H1 (cell line): ENCODE measurements at regions not wholly inside any gene's neighbourhood (a gene's known extent, or its start where the extent isn't known, plus 50 kb on each side); places are given as distances from the start of the nearest gene placed in this dataset.

Experiments used
- CTCF ChIA-PET: fragments of 300-600 bp; sonication (Branson Sonifier 250); formaldehyde crosslinking; loops from one replicate; lab custom pipeline; 2021; ENCODE audit not compliant: partially characterized antibody; lab: Charles Lee
- POLR2A ChIA-PET: fragments of 300-600 bp; sonication (Branson Sonifier 250); formaldehyde crosslinking; loops from one replicate; lab custom pipeline; 2021; ENCODE audit warnings: inconsistent platforms; ENCODE audit not compliant: partially characterized antibody; lab: Charles Lee
- DNase-seq, 2 experiments: peaks; one replicate each; pipeline versions ENCODE4 v3.0.0 to v3.0.0-alpha.2; 2010 to 2022; ENCODE audit warnings: low spot score in 2 of 2, low read depth in 1 of 2, mixed read lengths in 1 of 2
- FAIRE-seq: peaks from 2 replicates; lab custom pipeline; 2011; peaks lifted over from hg19 to GRCh38; lab: Jason Lieb, UNC
- H2AFZ ChIP-seq: 2 replicates; pipeline ENCODE4 v1.8.1; 2012; ENCODE audit warnings: low read length, inconsistent platforms
- H2AK5ac ChIP-seq: 2 replicates; pipeline ENCODE4 v1.6.1; 2013; ENCODE audit warnings: low read depth, low read length
- H2BK120ac ChIP-seq: replicated peaks from 2 replicates; pipeline ENCODE3; 2013; ENCODE audit warnings: low read depth, low read length, inconsistent platforms
- H2BK12ac ChIP-seq: 2 replicates; pipeline ENCODE4 v1.6.1; 2013; ENCODE audit warnings: low read depth, low read length
- H2BK15ac ChIP-seq: 2 replicates; pipeline ENCODE4 v1.6.1; 2013; ENCODE audit warnings: low read length
- H2BK20ac ChIP-seq: 2 replicates; pipeline ENCODE4 v1.6.1; 2013; ENCODE audit warnings: low read length
- H2BK5ac ChIP-seq: 2 replicates; pipeline ENCODE4 v1.6.1; 2013; ENCODE audit warnings: low read depth, low read length
- H3K14ac ChIP-seq: 2 replicates; pipeline ENCODE4 v1.6.1; 2013; ENCODE audit warnings: inconsistent platforms; ENCODE audit not compliant: insufficient read length
- H3K18ac ChIP-seq: 2 replicates; pipeline ENCODE4 v1.6.1; 2013; ENCODE audit warnings: low read length; ENCODE audit errors: extremely low read depth
- H3K23ac ChIP-seq: 2 replicates; pipeline ENCODE4 v1.6.1; 2013; ENCODE audit warnings: inconsistent platforms; ENCODE audit not compliant: insufficient read length
- H3K23me2 ChIP-seq: 2 replicates; pipeline ENCODE4 v1.6.1; 2013; ENCODE audit warnings: low read depth, low read length
- H3K27ac ChIP-seq: 2 replicates; pipeline ENCODE4 v1.6.1; 2011; ENCODE audit warnings: low read depth, low read length, inconsistent platforms
- H3K27me3 ChIP-seq, 4 experiments: replicated peaks in 1 of 4; 1 replicate in 1 of 4; 2 replicates in 3 of 4; pipeline versions ENCODE4 v1.6.1 to v1.8.1; 2011 to 2013; ENCODE audit warnings: low read length in 3 of 4, mild to moderate bottlenecking in 3 of 4, inconsistent platforms in 2 of 4, mixed read lengths in 2 of 4, moderate library complexity in 1 of 4; ENCODE audit not compliant: control insufficient read depth in 3 of 4, insufficient read depth in 3 of 4; ENCODE audit errors: extremely low read depth in 1 of 4
- H3K36me3 ChIP-seq, 4 experiments: 2 replicates each; pipeline versions ENCODE4 v1.6.1 to v1.8.1; 2011 to 2013; ENCODE audit warnings: mild to moderate bottlenecking in 4 of 4, low read length in 3 of 4, moderate library complexity in 2 of 4, control low read depth in 1 of 4, inconsistent platforms in 1 of 4; ENCODE audit not compliant: insufficient read depth in 4 of 4, control insufficient read depth in 2 of 4
- H3K4ac ChIP-seq: replicated peaks from 2 replicates; pipeline ENCODE3; 2013; ENCODE audit warnings: low read length, low read depth, mixed read lengths, inconsistent platforms; ENCODE audit not compliant: insufficient read length
- H3K4me1 ChIP-seq, 4 experiments: replicated peaks in 1 of 4; 1 replicate in 1 of 4; 2 replicates in 3 of 4; pipeline versions ENCODE4 v1.6.1 to v1.8.1; 2011 to 2013; ENCODE audit warnings: low read length in 3 of 4, inconsistent platforms in 2 of 4, mixed read lengths in 1 of 4; ENCODE audit not compliant: insufficient read depth in 4 of 4, control insufficient read depth in 3 of 4
- H3K4me2 ChIP-seq, 2 experiments: 2 replicates each; pipeline versions ENCODE4 v1.6.1 to v1.8.1; 2011 to 2013; ENCODE audit warnings: low read depth in 2 of 2, low read length in 2 of 2, control low read depth in 1 of 2, inconsistent platforms in 1 of 2, mild to moderate bottlenecking in 1 of 2; ENCODE audit not compliant: insufficient read depth in 1 of 2
- H3K4me3 ChIP-seq, 4 experiments: fragments of 200-600, 300-600 bp in 1 of 4; sonication (generic), shearing (Covaris generic), sonication (Bioruptor Twin) in 1 of 4; 2 replicates each; pipeline versions ENCODE4 v1.5.1 to v1.8.1; 2011 to 2016; ENCODE audit warnings: low read length in 4 of 4, low read depth in 3 of 4, control low read depth in 2 of 4, inconsistent platforms in 2 of 4, mild to moderate bottlenecking in 2 of 4, mixed read lengths in 1 of 4, moderate library complexity in 1 of 4; ENCODE audit not compliant: insufficient read depth in 2 of 4; ENCODE audit errors: extremely low read depth in 1 of 4
- H3K56ac ChIP-seq: replicated peaks from 2 replicates; pipeline ENCODE3; 2013; ENCODE audit warnings: low read depth, mild to moderate bottlenecking, mixed read lengths, low read length, inconsistent platforms; ENCODE audit not compliant: insufficient read length
- H3K79me1 ChIP-seq: 2 replicates; pipeline ENCODE4 v1.6.1; 2013; ENCODE audit warnings: low read depth, low read length, control low read depth
- H3K79me2 ChIP-seq, 2 experiments: 2 replicates each; pipeline versions ENCODE4 v1.6.1 to v1.8.1; 2012 to 2013; ENCODE audit warnings: low read length in 2 of 2, mild to moderate bottlenecking in 2 of 2, inconsistent platforms in 1 of 2; ENCODE audit not compliant: insufficient read depth in 2 of 2, control insufficient read depth in 1 of 2
- H3K9ac ChIP-seq, 4 experiments: replicated peaks in 1 of 4; 1 replicate in 1 of 4; 2 replicates in 3 of 4; pipeline versions ENCODE4 v1.6.1 to v1.8.1; 2011 to 2013; ENCODE audit warnings: low read depth in 3 of 4, low read length in 3 of 4, control low read depth in 2 of 4, mild to moderate bottlenecking in 2 of 4, moderate library complexity in 2 of 4, inconsistent platforms in 1 of 4; ENCODE audit errors: extremely low read depth in 1 of 4
- H3K9me3 ChIP-seq, 2 experiments: 2 replicates each; pipeline versions ENCODE4 v1.6.1 to v1.8.1; 2012 to 2013; ENCODE audit warnings: mild to moderate bottlenecking in 2 of 2, moderate library complexity in 2 of 2, control low read depth in 1 of 2, inconsistent platforms in 1 of 2, low read depth in 1 of 2, low read length in 1 of 2, mixed read lengths in 1 of 2; ENCODE audit not compliant: insufficient read depth in 2 of 2
- H4K20me1 ChIP-seq, 2 experiments: replicated peaks in 1 of 2; 2 replicates each; pipeline versions ENCODE3 to v1.8.1; 2011 to 2013; ENCODE audit warnings: inconsistent platforms in 2 of 2, low read length in 2 of 2, mild to moderate bottlenecking in 1 of 2; ENCODE audit not compliant: insufficient read depth in 2 of 2, control insufficient read depth in 1 of 2
- H4K5ac ChIP-seq: 2 replicates; pipeline ENCODE4 v1.6.1; 2013; ENCODE audit warnings: low read length, low read depth, mixed read lengths, inconsistent platforms; ENCODE audit not compliant: insufficient read length
- H4K8ac ChIP-seq: 2 replicates; pipeline ENCODE4 v1.8.0; 2013; ENCODE audit warnings: mild to moderate bottlenecking, moderate library complexity, low read length, inconsistent platforms; ENCODE audit not compliant: insufficient read depth; ENCODE audit errors: extremely low read depth
- H4K91ac ChIP-seq: replicated peaks from 2 replicates; pipeline ENCODE3; 2013; ENCODE audit warnings: low read length, mixed read lengths, inconsistent platforms; ENCODE audit not compliant: insufficient read length
- CTCF ChIP-seq, 3 experiments: IDR thresholded peaks; 1 replicate in 2 of 3; 2 replicates in 1 of 3; pipeline versions ENCODE4 v1.5.1 to v1.6.1; 2011; ENCODE audit warnings: low read length in 3 of 3, mild to moderate bottlenecking in 3 of 3, inconsistent platforms in 2 of 3, low read depth in 1 of 3, moderate library complexity in 1 of 3; ENCODE audit not compliant: insufficient read depth in 1 of 3; ENCODE audit errors: control extremely low read depth in 1 of 3
- MAX ChIP-seq: IDR thresholded peaks from 2 replicates; pipeline ENCODE4 v1.6.1; 2012; ENCODE audit warnings: inconsistent platforms
- RAD21 ChIP-seq, 2 experiments: IDR thresholded peaks in 1 of 2; conservative IDR thresholded peaks in 1 of 2; 2 replicates each; pipeline ENCODE4 v1.6.1; 2011; ENCODE audit warnings: low read depth in 2 of 2, low read length in 2 of 2, improper control_type of control experiment in 1 of 2, inconsistent platforms in 1 of 2, mild to moderate bottlenecking in 1 of 2, moderate library complexity in 1 of 2
- RXRA ChIP-seq: IDR thresholded peaks from 2 replicates; pipeline ENCODE4 v1.6.1; 2011; ENCODE audit warnings: low read depth, mild to moderate bottlenecking, low read length, moderate library complexity; ENCODE audit not compliant: insufficient read depth
- WGBS, 2 experiments: shearing (Covaris generic) in 1 of 2; methylation state at CpG; one replicate each; pipeline versions ENCODE4 v1.1.6 to v1.1.7; 2013 to 2015; ENCODE audit warnings: low lambda C conversion rate in 2 of 2, mixed read lengths in 2 of 2, inconsistent platforms in 1 of 2, low coverage in 1 of 2, missing lambda C conversion rate in 1 of 2; ENCODE audit not compliant: insufficient replicate concordance in 2 of 2, insufficient coverage in 1 of 2, insufficient read length in 1 of 2; ENCODE audit errors: extremely low coverage in 1 of 2, missing lambda C conversion rate in 1 of 2; 5-methylcytosine and 5-hydroxymethylcytosine counted together

DNA sequence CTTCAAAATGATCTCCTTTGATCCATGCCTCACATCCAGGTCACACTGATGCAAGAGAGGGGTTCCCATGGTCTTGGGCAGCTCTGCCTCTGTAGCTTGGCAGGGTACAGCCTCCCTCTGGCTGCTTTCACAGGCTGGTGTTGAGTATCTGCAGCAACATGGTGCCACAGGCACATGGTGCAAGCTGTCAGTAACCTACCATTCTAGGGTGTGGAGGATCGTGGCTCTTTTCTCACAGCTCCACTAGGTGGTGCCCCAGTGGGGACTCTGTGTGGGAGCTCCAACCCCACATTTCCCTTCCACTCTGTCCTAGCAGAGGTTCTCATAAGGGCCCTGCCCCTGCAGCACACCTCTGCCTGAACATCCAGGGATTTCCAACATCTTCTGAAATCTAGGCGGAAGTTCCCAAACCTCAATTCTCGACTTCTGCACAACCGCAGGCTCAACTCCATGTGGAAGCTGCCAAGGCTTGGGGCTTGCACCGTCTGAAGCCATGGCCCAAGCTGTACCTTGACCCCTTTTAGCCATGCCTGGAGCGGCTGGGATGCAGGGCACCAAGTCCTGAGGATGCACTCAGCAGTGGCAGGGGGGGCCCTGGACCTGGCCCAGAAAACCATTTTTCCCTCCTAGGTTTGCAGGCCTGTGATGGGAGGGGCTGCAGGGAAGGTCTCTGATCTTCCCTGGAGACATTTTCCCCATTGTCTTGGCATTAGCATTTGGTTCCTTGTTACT is 137.8 kb upstream of the NUDT6 start:
- H3K9me3 ChIP-seq, result no peaks in the 10 kb centered on the region
- no peak overlapping the region for H3K4me2 ChIP-seq
- H3K79me2 ChIP-seq, result no peaks in the 10 kb centered on the region
- H3K4ac ChIP-seq, result no peak overlapping the region
- no peak overlapping the region for H4K5ac ChIP-seq
- no peak overlapping the region for H2AK5ac ChIP-seq
- H3K14ac ChIP-seq, result no peak overlapping the region
- no peaks in the 10 kb centered on the region for H3K27me3 ChIP-seq
- H2AFZ ChIP-seq, result no peak overlapping the region
- POLR2A ChIA-PET, result no interaction called here
- no peaks in the 10 kb centered on the region for H3K79me1 ChIP-seq
- H4K20me1 ChIP-seq, result no peaks in the 10 kb centered on the region
- TF ChIP-seq MAX (peak; percentile 72), CTCF (IDR thresholded peaks at IDR 0.05; ENCODE audit: control extremely low read depth in 1 of 3, insufficient read depth in 1 of 3, low read depth in 1 of 3, low read length in 3 of 3) (peak in 2 of 3 experiments; percentile 19 to 44; a peak in 2 of 4 replicates), RXRA (no peak), RAD21 (IDR thresholded peaks at IDR 0.05 in 1 of 2, conservative IDR thresholded peaks at IDR 0.05 in 1 of 2; ENCODE audit: low read depth in 2 of 2, low read length in 2 of 2) (0 out of 4 replicates have a peak, but pooled peaks of 1 of the 2 experiments have one; percentile 4)
- no peak overlapping the region for H2BK15ac ChIP-seq
- no peak overlapping the region for H2BK12ac ChIP-seq
- H3K9ac ChIP-seq, result no peak overlapping the region
- no peak overlapping the region for H3K4me3 ChIP-seq
- peaks cover 0 to 3% (median 0%) of the 10 kb centered on the region in 4 experiments; a peak in 1 of 7 replicates for H3K4me1 ChIP-seq
- WGBS, 2 experiments, result 89% methylated on average over 6 of the region's 6 CpGs; no CpG with 5 or more reads in 1 of the 2 experiments
- H2BK20ac ChIP-seq, result no peak overlapping the region
- H3K23ac ChIP-seq, result no peak overlapping the region
- no peak for DNase-seq
- CTCF ChIA-PET, result interaction anchor here (0.7 to 1.5 kb wide), 6 partner anchors 8 to 244 kb away, joined by 3 to 4 read pairs (median 3); no protein-coding TSS in a partner anchor
- H3K18ac ChIP-seq, result no peak overlapping the region
- H3K23me2 ChIP-seq, result no peaks in the 10 kb centered on the region
- no peak overlapping the region for H2BK5ac ChIP-seq
- H4K91ac ChIP-seq, result no peak overlapping the region
- no peak overlapping the region for H4K8ac ChIP-seq
- FAIRE-seq, result no peak
- no peak overlapping the region for H2BK120ac ChIP-seq
- H3K36me3 ChIP-seq, result peaks cover 0 to 10% (median under 1%) of the 10 kb centered on the region in 4 experiments; a peak in 3 of 8 replicates
- H3K27ac ChIP-seq, result no peak overlapping the region
- H3K56ac ChIP-seq, result no peak overlapping the region
